Right cardiac atrium (tissue), 5 donors: ENCODE measurements at regions not wholly inside any gene's neighbourhood (a gene's known extent, or its start where the extent isn't known, plus 50 kb on each side); places are given as distances from the start of the nearest gene placed in this dataset.

Experiments
- ATAC-seq, 2 donors: fragments of 200-7000 bp; cut with Tn5 transposase; one replicate each; pipeline versions ENCODE4 v1.8.0 to v1.9.1; 2020; ENCODE audit warnings: moderate library complexity in 2 of 2, mild to moderate bottlenecking in 1 of 2
- DNase-seq, 3 donors: peaks; one replicate each; pipeline ENCODE4 v3.0.0-alpha.2; 2020
- H3K27ac ChIP-seq: one replicate; pipeline ENCODE4 v1.5.1; 2013; ENCODE audit warnings: mild to moderate bottlenecking, low read length, control low read depth, moderate library complexity
- H3K27me3 ChIP-seq: one replicate; pipeline ENCODE4 v1.6.1; 2013; ENCODE audit not compliant: control insufficient read depth, insufficient read depth
- H3K4me1 ChIP-seq: one replicate; pipeline ENCODE4 v1.6.1; 2013; ENCODE audit warnings: low read length; ENCODE audit not compliant: control insufficient read depth, insufficient read depth
- H3K4me3 ChIP-seq: one replicate; pipeline ENCODE4 v1.5.1; 2013; ENCODE audit warnings: low read length, control low read depth
- H3K9me3 ChIP-seq: one replicate; pipeline ENCODE4 v1.6.1; 2013; ENCODE audit warnings: low read length; ENCODE audit not compliant: control insufficient read depth
- WGBS: extraction: QIAGEN DNeasy Blood & Tissue Kit; methylation state at CpG from one replicate; pipeline ENCODE4 v1.1.7; 2013; 5-methylcytosine and 5-hydroxymethylcytosine counted together
- intact Hi-C, 4 donors: fragments of 100-400 bp; cut with DNase I; formaldehyde crosslinking; loops; one replicate each; pipeline versions ENCODE4 v1.11.0 to v1.14.0; 2022 to 2023
- donor health status: healthy with polysubstance abuse.
- donor health status: DM: no; HTN: yes; CAD: no.
- donor health status: DM: no; HTN: no; CAD: no.
- donor health status: DM: no; HTN: yes; CAD: no; lungs with severe emphysema.
- donor health status: DM: yes; HTN: yes; CAD: no.

- DNase-seq (no peak), ATAC-seq (no peak)
- Histone ChIP-seq H3K27ac (no peak overlapping the region), H3K27me3 (peaks cover 2% of the 10 kb centered on the region), H3K4me3 (no peak overlapping the region), H3K9me3 (no peaks in the 10 kb centered on the region), H3K4me1 (no peaks in the 10 kb centered on the region)
- intact Hi-C loops: loop anchor here in 1 of 4 donors (10.0 kb wide), 1 partner anchor 1154 kb away; the partner anchor contains the start of genes MECR and PTPRU
- WGBS: 76% methylated on average over 4 of the region's 4 CpGs
These were observed 335.0 kb downstream of the MATN1 start for GRCh38 chr1:30388386-30388785.

DNA sequence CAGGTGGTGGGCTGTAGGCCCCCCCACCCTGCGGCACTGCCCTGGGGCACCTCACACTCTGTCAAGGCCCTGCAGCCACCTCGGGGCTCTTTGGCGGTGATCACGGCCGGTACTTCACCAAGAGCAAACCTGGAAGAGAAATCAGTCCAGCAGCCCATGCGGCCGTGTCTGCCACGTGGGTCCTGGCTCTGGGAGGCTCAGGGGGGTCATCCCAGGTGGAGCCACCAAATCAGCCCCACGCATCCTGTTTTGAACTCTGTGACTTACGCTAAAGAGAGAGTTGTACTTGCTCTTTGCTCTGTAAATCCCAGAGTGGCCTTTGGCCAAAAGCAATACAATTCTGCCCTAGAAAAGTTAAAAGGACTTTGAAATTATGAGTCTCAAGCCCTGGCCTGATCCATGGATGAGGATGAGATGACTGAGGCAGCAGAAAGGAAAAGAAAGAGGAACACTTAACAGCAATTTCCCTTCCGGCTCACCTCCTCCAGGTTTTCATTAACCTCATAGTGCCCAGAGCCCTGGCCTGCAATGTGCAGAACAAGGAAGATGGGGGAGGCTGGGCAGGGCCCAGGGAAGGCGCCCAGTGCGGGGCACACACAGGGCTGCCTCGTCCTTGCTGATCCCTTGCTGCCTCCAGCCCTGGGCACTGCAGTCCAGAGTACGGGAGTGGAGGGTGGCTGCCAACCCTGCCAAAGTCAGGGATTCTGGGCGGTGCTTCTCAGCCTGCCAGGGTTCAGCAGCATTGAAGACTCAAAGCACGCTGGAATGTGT is 337.0 kb downstream of the MATN1 start:
- Histone ChIP-seq H3K27ac (no peak overlapping the region), H3K9me3 (no peaks in the 10 kb centered on the region), H3K4me3 (no peak overlapping the region), H3K27me3 (peaks cover 2% of the 10 kb centered on the region), H3K4me1 (no peaks in the 10 kb centered on the region)
- WGBS: 60% methylated on average over 15 of the region's 17 CpGs
- no peak for ATAC-seq
- no peak for DNase-seq
- intact Hi-C loops: loop anchor here in 1 of 4 donors (10.0 kb wide), 1 partner anchor 1152 kb away; the partner anchor contains the start of genes MECR and PTPRU

DNA sequence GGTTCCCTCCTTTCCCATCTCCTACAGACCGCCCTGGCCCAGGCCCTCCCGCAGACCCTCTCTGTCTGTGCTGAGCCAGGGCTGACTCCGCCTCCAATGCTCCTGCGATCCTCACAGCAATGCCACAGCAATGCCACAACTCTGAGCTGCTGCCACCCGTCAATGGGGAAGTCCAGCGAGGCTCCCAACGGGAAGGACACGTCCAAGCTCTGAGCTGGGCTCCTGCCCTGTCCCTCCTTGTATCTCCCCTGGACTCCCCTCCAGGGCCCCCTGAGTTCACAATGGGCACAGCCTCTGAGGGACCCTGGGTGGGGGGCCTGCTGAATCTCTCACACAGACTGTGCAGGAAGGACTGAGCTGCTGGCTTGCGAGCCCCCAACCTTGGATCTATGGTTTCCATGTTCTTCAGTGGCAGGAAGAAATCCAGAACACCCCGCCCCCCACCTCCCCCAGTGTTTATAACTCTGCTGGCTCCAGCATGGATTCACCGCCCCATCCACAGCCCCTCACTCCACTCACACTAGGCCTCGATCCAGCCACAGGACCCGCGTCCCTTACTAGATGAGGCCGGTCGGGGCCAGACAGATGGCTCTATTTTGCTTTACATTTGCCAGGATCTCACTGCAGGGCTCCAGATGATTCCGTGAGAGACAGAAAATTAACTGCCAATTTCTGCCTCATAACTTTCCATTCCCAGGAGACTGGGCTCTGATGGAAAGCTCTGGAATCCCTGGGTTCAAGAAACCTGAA is 338.0 kb downstream of the MATN1 start:
- no peak for DNase-seq
- Histone ChIP-seq H3K4me3 (no peak overlapping the region), H3K27ac (no peak overlapping the region), H3K27me3 (no peaks in the 10 kb centered on the region), H3K9me3 (no peaks in the 10 kb centered on the region), H3K4me1 (no peaks in the 10 kb centered on the region)
- intact Hi-C loops: loop anchor here in 1 of 4 donors (10.0 kb wide), 1 partner anchor 1151 kb away; the partner anchor contains the start of genes MECR and PTPRU
- ATAC-seq: no peak
- 75% methylated on average over 17 of the region's 17 CpGs for WGBS

DNA sequence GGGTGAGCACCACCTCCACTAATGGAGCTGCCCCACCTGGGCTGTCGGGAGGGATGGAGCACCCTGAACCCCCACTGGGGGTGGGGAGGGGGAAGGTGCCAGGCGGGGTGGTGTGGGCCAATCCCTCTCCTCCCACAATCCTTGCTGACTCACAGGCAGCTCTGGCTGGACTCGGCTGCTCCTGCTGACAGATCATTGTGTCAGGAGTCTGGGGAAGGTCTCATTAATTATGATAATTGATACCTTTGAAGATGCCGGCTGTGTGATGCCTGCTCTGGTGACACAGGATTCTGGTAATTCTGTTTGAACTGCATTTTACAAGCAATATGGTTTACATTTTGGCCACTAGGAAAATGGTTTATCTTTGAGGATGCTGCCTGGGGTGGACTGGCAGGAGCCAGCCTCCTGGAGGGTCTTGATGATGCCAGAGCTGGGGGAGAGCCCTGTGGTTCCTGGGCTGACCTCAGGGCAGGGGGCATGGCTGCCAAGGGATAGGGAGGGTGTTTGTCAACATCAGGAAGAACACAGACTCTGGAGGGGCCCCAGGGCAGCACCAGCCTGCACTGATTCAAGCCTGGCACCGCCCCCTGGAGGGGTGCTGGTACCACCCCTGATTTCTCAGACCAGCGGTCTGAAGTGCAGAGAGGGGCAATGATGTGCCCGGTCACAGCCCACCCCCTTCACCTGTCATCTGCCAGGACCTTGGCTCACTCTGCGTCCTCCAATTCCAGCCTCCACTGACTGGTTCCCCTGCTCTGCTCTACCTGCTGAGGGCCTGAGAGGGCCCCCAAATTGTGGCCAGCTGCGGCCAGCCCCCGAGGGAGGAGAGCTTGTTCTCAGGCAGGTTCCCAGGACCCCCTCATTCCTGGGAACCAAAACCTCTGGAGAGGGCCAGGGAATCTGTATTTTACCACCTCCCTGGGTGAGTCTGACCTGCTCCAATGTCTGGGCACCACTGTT is 338.8 kb downstream of the MATN1 start:
- 61% methylated on average over 10 of the region's 10 CpGs for WGBS
- intact Hi-C loops: loop anchor here in 2 of 4 donors (5.0 to 10.0 kb wide), 2 partner anchors 1147 to 1150 kb away; partner anchors contain the start of genes PTPRU (in 2 of the 2) and MECR (in 1 of the 2)
- no peaks in the 10 kb centered on the region for H3K27me3 ChIP-seq

GRCh38 chr1:30383221-30383711 is 340.1 kb downstream of the MATN1 start:
- intact Hi-C loops: loop anchor here in 2 of 4 donors (5.0 to 10.0 kb wide), 2 partner anchors 1146 to 1148 kb away; partner anchors contain the start of genes PTPRU (in 2 of the 2) and MECR (in 1 of the 2)
- ATAC-seq (no peak), DNase-seq (no peak)
- Histone ChIP-seq H3K9me3 (no peaks in the 10 kb centered on the region), H3K4me3 (no peak overlapping the region), H3K27me3 (no peaks in the 10 kb centered on the region), H3K27ac (no peak overlapping the region), H3K4me1 (no peaks in the 10 kb centered on the region)
- WGBS: 55% methylated on average over 12 of the region's 12 CpGs

More for the DNA sequence above, 338.8 kb downstream of the MATN1 start:
- ATAC-seq: no peak
- DNase-seq: no peak
- Histone ChIP-seq H3K9me3 (no peaks in the 10 kb centered on the region), H3K27ac (no peak overlapping the region), H3K4me3 (no peak overlapping the region), H3K4me1 (no peaks in the 10 kb centered on the region)

DNA sequence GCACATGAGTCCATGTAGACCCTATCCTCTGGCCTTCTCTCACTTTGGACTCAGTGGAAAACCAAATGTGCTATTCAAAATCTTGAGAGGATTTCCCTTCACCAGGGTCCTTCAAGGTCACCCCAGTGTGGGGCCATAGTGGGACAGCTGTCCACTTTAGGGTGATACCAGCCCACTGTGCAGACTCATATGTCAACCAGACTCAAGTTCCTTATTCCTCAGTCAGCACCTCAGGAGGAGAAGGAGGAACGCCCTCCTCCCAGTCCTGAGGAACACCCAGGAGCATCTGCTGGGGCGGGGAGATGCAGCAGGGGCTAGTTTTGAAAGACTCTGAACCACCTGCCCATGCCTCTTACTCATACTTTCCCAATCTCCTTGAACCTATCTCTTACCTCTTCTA is 340.9 kb downstream of the MATN1 start:
- ATAC-seq: no peak
- intact Hi-C loops: loop anchor here in 2 of 4 donors (5.0 to 10.0 kb wide), 2 partner anchors 1145 to 1148 kb away; partner anchors contain the start of genes PTPRU (in 2 of the 2) and MECR (in 1 of the 2)
- no peaks in the 10 kb centered on the region for H3K9me3 ChIP-seq
- 89% methylated on average over 2 of the region's 2 CpGs for WGBS
- no peaks in the 10 kb centered on the region for H3K27me3 ChIP-seq
- H3K4me1 ChIP-seq: no peaks in the 10 kb centered on the region
- DNase-seq: no peak
- no peak overlapping the region for H3K27ac ChIP-seq
- H3K4me3 ChIP-seq: no peak overlapping the region

- no peak for ATAC-seq
- WGBS: 73% methylated on average over 7 of the region's 7 CpGs
- intact Hi-C loops: loop anchor here in 2 of 4 donors (5.0 to 10.0 kb wide), 2 partner anchors 1145 to 1147 kb away; partner anchors contain the start of genes PTPRU (in 2 of the 2) and MECR (in 1 of the 2)
- Histone ChIP-seq H3K27ac (no peak overlapping the region), H3K4me3 (no peak overlapping the region), H3K27me3 (no peaks in the 10 kb centered on the region), H3K9me3 (no peaks in the 10 kb centered on the region), H3K4me1 (no peaks in the 10 kb centered on the region)
- DNase-seq: no peak
These were observed 341.6 kb downstream of the MATN1 start for GRCh38 chr1:30381671-30382365.

- H3K4me3 ChIP-seq: no peak overlapping the region
- H3K27me3 ChIP-seq: no peaks in the 10 kb centered on the region
- H3K4me1 ChIP-seq: no peaks in the 10 kb centered on the region
- no peaks in the 10 kb centered on the region for H3K9me3 ChIP-seq
- WGBS: 68% methylated on average over 5 of the region's 5 CpGs
- intact Hi-C loops: loop anchor here in 2 of 4 donors (5.0 to 10.0 kb wide), 2 partner anchors 1144 to 1146 kb away; partner anchors contain the start of genes PTPRU (in 2 of the 2) and MECR (in 1 of the 2)
- ATAC-seq (no peak), DNase-seq (no peak)
- no peak overlapping the region for H3K27ac ChIP-seq
These were observed 342.1 kb downstream of the MATN1 start for GRCh38 chr1:30381266-30381665.

- Histone ChIP-seq H3K27ac (no peak overlapping the region), H3K27me3 (no peaks in the 10 kb centered on the region), H3K9me3 (no peaks in the 10 kb centered on the region), H3K4me3 (no peak overlapping the region), H3K4me1 (no peaks in the 10 kb centered on the region)
- no peak for DNase-seq
- intact Hi-C loops: loop anchor here in 2 of 4 donors (5.0 to 10.0 kb wide), 2 partner anchors 1143 to 1146 kb away; partner anchors contain the start of genes PTPRU (in 2 of the 2) and MECR (in 1 of the 2)
- 1% methylated on average over 3 of the region's 3 CpGs for WGBS
- no peak for ATAC-seq
These were observed 342.8 kb downstream of the MATN1 start for GRCh38 chr1:30380625-30380984.
